ENCODE measurements at regions not wholly inside any gene's neighbourhood (a gene's known extent, or its start where the extent isn't known, plus 50 kb on each side); places are given as distances from the start of the nearest gene placed in this dataset.

GRCh38 chr10:3442451-3442990 lies 269.9 kb upstream of the PITRM1 start:
- intact Hi-C loops (cut with DNase I): no loop called here
- Histone ChIP-seq H3K4me3 (no peak overlapping the region), H3K36me3 (no peaks in the 10 kb centered on the region), H3K27ac (no peak overlapping the region), H3K4me1 (no peaks in the 10 kb centered on the region), H3K27me3 (no peaks in the 10 kb centered on the region), H3K9me3 (no peaks in the 10 kb centered on the region)
- TF ChIP-seq POLR2A (IDR thresholded peaks at IDR 0.05): no peak
- no peak for TF ChIP-seq POLR2AphosphoS5 (IDR thresholded peaks at IDR 0.05; ENCODE audit: insufficient read depth in 1 of 2, low read depth in 1 of 2)
- no peak for TF ChIP-seq CTCF (IDR thresholded peaks at IDR 0.05)
- DNase-seq (ENCODE audit: extremely low spot score in 2 of 2): no peak

GRCh38 chr10:3439183-3439582 lies 266.6 kb upstream of the PITRM1 start:
- no peaks in the 10 kb centered on the region for H3K9me3 ChIP-seq
- intact Hi-C loops (cut with DNase I): no loop called here
- H3K36me3 ChIP-seq: no peaks in the 10 kb centered on the region
- no peak overlapping the region for H3K27ac ChIP-seq
- H3K27me3 ChIP-seq: no peaks in the 10 kb centered on the region
- H3K4me1 ChIP-seq: no peaks in the 10 kb centered on the region
- no peak for DNase-seq (ENCODE audit: extremely low spot score in 2 of 2)
- TF ChIP-seq POLR2AphosphoS5 (IDR thresholded peaks at IDR 0.05; ENCODE audit: insufficient read depth in 1 of 2, low read depth in 1 of 2) (no peak), POLR2A (IDR thresholded peaks at IDR 0.05) (no peak), CTCF (IDR thresholded peaks at IDR 0.05) (no peak)
- H3K4me3 ChIP-seq: no peak overlapping the region

GRCh38 chr10:3438606-3439005 lies 266.0 kb upstream of the PITRM1 start:
- DNase-seq (ENCODE audit: extremely low spot score in 2 of 2): no peak
- Histone ChIP-seq H3K4me3 (no peak overlapping the region), H3K9me3 (no peaks in the 10 kb centered on the region), H3K36me3 (no peaks in the 10 kb centered on the region), H3K27ac (no peak overlapping the region), H3K4me1 (no peaks in the 10 kb centered on the region), H3K27me3 (no peaks in the 10 kb centered on the region)
- intact Hi-C loops (cut with DNase I): no loop called here
- TF ChIP-seq POLR2A (IDR thresholded peaks at IDR 0.05) (no peak), CTCF (IDR thresholded peaks at IDR 0.05) (no peak), POLR2AphosphoS5 (IDR thresholded peaks at IDR 0.05; ENCODE audit: insufficient read depth in 1 of 2, low read depth in 1 of 2) (no peak)

GRCh38 chr10:3435671-3436070 lies 263.1 kb upstream of the PITRM1 start:
- Histone ChIP-seq H3K4me3 (no peak overlapping the region), H3K27me3 (no peaks in the 10 kb centered on the region), H3K4me1 (no peaks in the 10 kb centered on the region), H3K36me3 (no peaks in the 10 kb centered on the region), H3K9me3 (no peaks in the 10 kb centered on the region), H3K27ac (no peak overlapping the region)
- intact Hi-C loops (cut with DNase I): no loop called here
- no peak for DNase-seq (ENCODE audit: extremely low spot score in 2 of 2)
- peak in 1 of 2 donors; percentile 43 for TF ChIP-seq POLR2AphosphoS5 (IDR thresholded peaks at IDR 0.05; ENCODE audit: insufficient read depth in 1 of 2, low read depth in 1 of 2)
- no peak for TF ChIP-seq POLR2A (IDR thresholded peaks at IDR 0.05)
- TF ChIP-seq CTCF (IDR thresholded peaks at IDR 0.05): no peak

GRCh38 chr10:3433988-3434387 lies 261.4 kb upstream of the PITRM1 start:
- intact Hi-C loops (cut with DNase I): no loop called here
- Histone ChIP-seq H3K9me3 (no peaks in the 10 kb centered on the region), H3K27me3 (no peaks in the 10 kb centered on the region), H3K4me3 (no peak overlapping the region), H3K36me3 (no peaks in the 10 kb centered on the region), H3K4me1 (no peaks in the 10 kb centered on the region), H3K27ac (no peak overlapping the region)
- TF ChIP-seq POLR2A (IDR thresholded peaks at IDR 0.05): no peak
- TF ChIP-seq CTCF (IDR thresholded peaks at IDR 0.05): no peak
- peak in 1 of 2 donors; percentile 65 for DNase-seq (ENCODE audit: extremely low spot score in 2 of 2)

Data from vagina (tissue), 2 donors.